ENCODE measurements at regions not wholly inside any gene's neighbourhood (a gene's known extent, or its start where the extent isn't known, plus 50 kb on each side); places are given as distances from the start of the nearest gene placed in this dataset.

DNA sequence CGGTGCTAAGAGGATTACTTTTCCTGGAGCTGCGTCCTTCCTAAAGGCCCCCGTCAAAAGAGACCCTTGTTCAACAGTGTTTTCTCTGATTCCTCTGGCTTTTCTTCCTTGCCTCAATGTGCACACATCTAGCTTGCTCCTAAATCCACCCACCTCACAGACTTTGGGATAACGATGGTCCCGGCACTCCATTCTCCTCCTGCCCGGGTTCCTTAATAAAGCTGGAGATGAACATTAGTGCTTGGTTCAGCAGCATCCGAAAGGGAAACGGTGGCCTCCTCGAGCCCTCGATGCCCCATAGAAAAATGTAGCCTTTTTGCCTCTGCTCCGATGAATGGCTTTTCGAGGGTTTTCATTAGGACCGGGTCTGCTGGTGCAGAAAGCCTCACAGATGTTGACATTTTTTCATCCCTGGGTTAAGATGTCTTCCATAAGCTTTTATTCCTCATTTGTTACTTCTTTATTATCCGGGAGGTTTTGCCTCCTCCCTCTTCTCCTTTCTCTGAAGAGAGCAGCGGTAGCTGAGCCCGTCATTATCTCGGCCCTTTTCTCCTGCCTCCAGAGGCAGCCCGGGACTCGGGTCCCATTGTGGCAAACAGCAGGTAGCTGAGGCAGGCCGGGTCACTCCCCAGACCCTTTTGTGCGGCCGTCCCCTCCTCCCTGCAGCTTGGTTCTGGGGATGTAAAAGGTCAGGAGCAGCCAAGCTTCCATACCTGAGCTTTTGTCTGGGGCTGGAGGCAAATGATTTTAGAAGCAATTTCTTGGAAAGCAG lies 64.6 kb downstream of the CPN2 start:
- no peak overlapping the region for H3K27ac ChIP-seq (ENCODE audit: low read length)
- no peak for TF ChIP-seq EZH2 (IDR thresholded peaks at IDR 0.05; ENCODE audit: borderline replicate concordance, insufficient read depth, low read length, poor library complexity, severe bottlenecking)
- no peak for TF ChIP-seq RAD21 (conservative IDR thresholded peaks at IDR 0.05)
- no peak for TF ChIP-seq TAF1 (IDR thresholded peaks at IDR 0.05; ENCODE audit: low read depth)
- no peak for TF ChIP-seq EP300 (conservative IDR thresholded peaks at IDR 0.05; ENCODE audit: poor library complexity, severe bottlenecking)
- TF ChIP-seq MXI1 (conservative IDR thresholded peaks at IDR 0.05; ENCODE audit: poor library complexity, severe bottlenecking): no peak
- no peak for TF ChIP-seq CTCF (IDR thresholded peaks at IDR 0.05; ENCODE audit: poor library complexity, severe bottlenecking)
- no peak for TF ChIP-seq POLR2AphosphoS5 (IDR thresholded peaks at IDR 0.05)
- TF ChIP-seq SMC3 (conservative IDR thresholded peaks at IDR 0.05; ENCODE audit: poor library complexity): no peak
- TF ChIP-seq, protein P1, sequence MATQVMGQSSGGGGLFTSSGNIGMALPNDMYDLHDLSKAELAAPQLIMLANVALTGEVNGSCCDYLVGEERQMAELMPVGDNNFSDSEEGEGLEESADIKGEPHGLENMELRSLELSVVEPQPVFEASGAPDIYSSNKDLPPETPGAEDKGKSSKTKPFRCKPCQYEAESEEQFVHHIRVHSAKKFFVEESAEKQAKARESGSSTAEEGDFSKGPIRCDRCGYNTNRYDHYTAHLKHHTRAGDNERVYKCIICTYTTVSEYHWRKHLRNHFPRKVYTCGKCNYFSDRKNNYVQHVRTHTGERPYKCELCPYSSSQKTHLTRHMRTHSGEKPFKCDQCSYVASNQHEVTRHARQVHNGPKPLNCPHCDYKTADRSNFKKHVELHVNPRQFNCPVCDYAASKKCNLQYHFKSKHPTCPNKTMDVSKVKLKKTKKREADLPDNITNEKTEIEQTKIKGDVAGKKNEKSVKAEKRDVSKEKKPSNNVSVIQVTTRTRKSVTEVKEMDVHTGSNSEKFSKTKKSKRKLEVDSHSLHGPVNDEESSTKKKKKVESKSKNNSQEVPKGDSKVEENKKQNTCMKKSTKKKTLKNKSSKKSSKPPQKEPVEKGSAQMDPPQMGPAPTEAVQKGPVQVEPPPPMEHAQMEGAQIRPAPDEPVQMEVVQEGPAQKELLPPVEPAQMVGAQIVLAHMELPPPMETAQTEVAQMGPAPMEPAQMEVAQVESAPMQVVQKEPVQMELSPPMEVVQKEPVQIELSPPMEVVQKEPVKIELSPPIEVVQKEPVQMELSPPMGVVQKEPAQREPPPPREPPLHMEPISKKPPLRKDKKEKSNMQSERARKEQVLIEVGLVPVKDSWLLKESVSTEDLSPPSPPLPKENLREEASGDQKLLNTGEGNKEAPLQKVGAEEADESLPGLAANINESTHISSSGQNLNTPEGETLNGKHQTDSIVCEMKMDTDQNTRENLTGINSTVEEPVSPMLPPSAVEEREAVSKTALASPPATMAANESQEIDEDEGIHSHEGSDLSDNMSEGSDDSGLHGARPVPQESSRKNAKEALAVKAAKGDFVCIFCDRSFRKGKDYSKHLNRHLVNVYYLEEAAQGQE (IDR thresholded peaks at IDR 0.05; ENCODE audit: borderline replicate concordance): no peak
- H3K4me2 ChIP-seq (ENCODE audit: low read length): no peak overlapping the region
- H3K36me3 ChIP-seq (ENCODE audit: insufficient read depth, low read length): no peaks in the 10 kb centered on the region
- no peaks in the 10 kb centered on the region for H3K27me3 ChIP-seq (ENCODE audit: insufficient read depth, low read depth, low read length)
- peak overlapping the region; percentile 3 for H2AFZ ChIP-seq (ENCODE audit: low read depth, low read length)
- no peaks in the 10 kb centered on the region for H3K9me3 ChIP-seq (ENCODE audit: low read length)
- H3K9ac ChIP-seq (ENCODE audit: low read length): no peak overlapping the region
- H3F3A ChIP-seq (ENCODE audit: insufficient read depth, low read length, poor library complexity, severe bottlenecking): no peaks in the 10 kb centered on the region
- H3K79me2 ChIP-seq (replicated peaks; ENCODE audit: insufficient read depth, low read length): no peaks in the 10 kb centered on the region
- no peaks in the 10 kb centered on the region for H4K20me1 ChIP-seq (ENCODE audit: insufficient read depth)
- peak overlapping the region; percentile 22 for H3K4me3 ChIP-seq (ENCODE audit: low read length)
- H3K9me2 ChIP-seq (ENCODE audit: insufficient read depth, low read length): no peaks in the 10 kb centered on the region

DNA sequence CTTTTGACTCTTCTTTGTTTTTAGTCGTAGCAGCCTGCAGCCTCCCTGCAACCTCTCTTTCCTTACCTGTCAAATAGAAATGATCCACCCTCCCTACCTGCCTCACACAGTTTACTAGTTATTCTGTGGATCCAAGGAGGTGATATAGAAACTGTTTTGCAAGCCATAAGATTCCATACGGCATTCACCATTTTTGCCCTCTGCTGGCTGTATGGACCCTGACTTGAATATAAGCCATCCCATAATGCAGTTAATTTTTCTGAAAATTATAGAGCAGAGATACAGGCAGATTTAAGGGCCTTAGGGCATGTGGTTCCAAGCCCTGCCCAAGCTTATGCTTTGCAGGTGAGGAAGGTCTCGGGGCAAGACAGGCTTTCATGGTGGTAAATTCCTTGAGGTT lies 63.8 kb downstream of the CPN2 start:
- H3K27ac ChIP-seq (ENCODE audit: low read length): no peak overlapping the region

More for the DNA sequence above, 63.8 kb downstream of the CPN2 start:
- no peaks in the 10 kb centered on the region for H3K9me3 ChIP-seq (ENCODE audit: low read length)
- H3F3A ChIP-seq (ENCODE audit: insufficient read depth, low read length, poor library complexity, severe bottlenecking): no peaks in the 10 kb centered on the region
- H3K9me2 ChIP-seq (ENCODE audit: insufficient read depth, low read length): no peaks in the 10 kb centered on the region
- no peak overlapping the region for H2AFZ ChIP-seq (ENCODE audit: low read depth, low read length)
- no peak overlapping the region for H3K9ac ChIP-seq (ENCODE audit: low read length)
- no peaks in the 10 kb centered on the region for H3K36me3 ChIP-seq (ENCODE audit: insufficient read depth, low read length)
- TF ChIP-seq TAF1 (IDR thresholded peaks at IDR 0.05; ENCODE audit: low read depth) (no peak), EZH2 (IDR thresholded peaks at IDR 0.05; ENCODE audit: borderline replicate concordance, insufficient read depth, low read length, poor library complexity, severe bottlenecking) (no peak), MXI1 (conservative IDR thresholded peaks at IDR 0.05; ENCODE audit: poor library complexity, severe bottlenecking) (no peak), EP300 (conservative IDR thresholded peaks at IDR 0.05; ENCODE audit: poor library complexity, severe bottlenecking) (no peak), RAD21 (conservative IDR thresholded peaks at IDR 0.05) (peak; percentile 35), POLR2AphosphoS5 (IDR thresholded peaks at IDR 0.05) (no peak), CTCF (IDR thresholded peaks at IDR 0.05; ENCODE audit: poor library complexity, severe bottlenecking) (peak; percentile 53), SMC3 (conservative IDR thresholded peaks at IDR 0.05; ENCODE audit: poor library complexity) (peak; percentile 52)
- TF ChIP-seq, protein P1 (IDR thresholded peaks at IDR 0.05; ENCODE audit: borderline replicate concordance): no peak
- H3K79me2 ChIP-seq (replicated peaks; ENCODE audit: insufficient read depth, low read length): no peaks in the 10 kb centered on the region
- no peaks in the 10 kb centered on the region for H3K27me3 ChIP-seq (ENCODE audit: insufficient read depth, low read depth, low read length)
- no peak overlapping the region for H3K4me3 ChIP-seq (ENCODE audit: low read length)
- no peaks in the 10 kb centered on the region for H4K20me1 ChIP-seq (ENCODE audit: insufficient read depth)
- no peak overlapping the region for H3K4me2 ChIP-seq (ENCODE audit: low read length)

Data from neural cell (in vitro differentiated cells).